NCI-H2081 (cell line): ENCODE measurements at regions not wholly inside any gene's neighbourhood (a gene's known extent, or its start where the extent isn't known, plus 50 kb on each side); places are given as distances from the start of the nearest gene placed in this dataset.

Experiments used
- DNase-seq, 2 experiments: peaks; one replicate each; lab custom pipeline; 2025; lab: John Stamatoyannopoulos, UW

DNA sequence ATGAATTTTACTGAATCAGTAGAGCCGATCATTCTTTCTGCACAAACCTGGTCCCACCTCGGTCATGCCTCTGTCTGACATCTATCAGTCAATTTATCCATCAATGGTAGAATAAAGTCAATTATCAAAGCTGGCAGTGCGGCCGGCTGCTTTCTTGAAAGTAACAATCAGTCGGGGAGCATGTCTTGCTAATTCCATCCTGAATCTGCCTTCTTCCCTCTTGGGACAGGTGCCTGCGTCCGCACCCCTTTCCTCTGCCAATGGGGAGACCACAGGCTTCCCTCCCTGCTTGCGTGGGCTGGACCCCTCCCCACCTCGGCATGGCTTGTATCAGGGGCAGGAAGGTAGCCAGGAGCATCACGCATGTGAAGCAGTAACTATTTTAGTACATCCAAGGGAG is 962.9 kb downstream of the BRD1 start:
- DNase-seq, result no peak

- no peak for DNase-seq
Observed at GRCh38 chr22:48863965-48864528, 963.6 kb downstream of the BRD1 start.

DNA sequence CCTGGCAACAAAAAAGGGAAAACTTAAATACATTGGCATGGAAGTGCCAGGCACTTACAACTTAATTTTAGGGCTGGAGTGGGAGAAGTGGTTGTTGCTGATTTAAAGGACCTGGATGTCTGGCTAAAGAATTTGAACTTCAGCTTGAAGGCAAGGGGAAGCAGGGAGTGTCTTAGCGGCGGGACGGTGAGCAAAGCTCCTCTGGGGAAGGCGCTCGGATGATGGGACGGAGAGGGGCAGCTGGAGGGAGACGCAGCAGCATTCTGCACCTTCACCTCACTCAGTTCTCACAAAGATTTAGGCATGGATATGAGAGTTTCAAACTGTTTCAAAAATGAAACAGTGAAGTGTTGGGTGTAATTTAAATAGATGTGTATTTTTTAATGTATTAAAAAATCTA is 967.1 kb downstream of the BRD1 start:
- no peak for DNase-seq

GRCh38 chr22:48858856-48859255 is 968.8 kb downstream of the BRD1 start:
- DNase-seq, result no peak

GRCh38 chr22:48858121-48858520 is 969.6 kb downstream of the BRD1 start:
- DNase-seq, result no peak

GRCh38 chr22:48857202-48857805 is 970.4 kb downstream of the BRD1 start:
- DNase-seq, result no peak

DNA sequence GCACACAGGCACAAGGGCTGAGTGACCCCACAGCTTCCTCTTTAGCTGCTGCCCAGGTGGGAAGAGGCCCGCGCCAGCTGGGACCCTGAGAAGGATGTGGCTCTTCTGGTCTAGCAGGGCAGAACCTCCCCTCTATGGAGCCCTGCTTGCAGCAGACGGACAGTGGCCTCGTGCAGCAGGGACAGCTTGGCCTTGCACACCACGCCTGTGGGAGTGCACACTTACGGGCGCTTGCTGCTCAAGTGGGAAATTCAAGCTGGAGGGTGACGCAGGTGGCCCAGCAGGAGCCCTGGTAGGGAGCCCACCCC is 971.4 kb downstream of the BRD1 start:
- no peak for DNase-seq

DNA sequence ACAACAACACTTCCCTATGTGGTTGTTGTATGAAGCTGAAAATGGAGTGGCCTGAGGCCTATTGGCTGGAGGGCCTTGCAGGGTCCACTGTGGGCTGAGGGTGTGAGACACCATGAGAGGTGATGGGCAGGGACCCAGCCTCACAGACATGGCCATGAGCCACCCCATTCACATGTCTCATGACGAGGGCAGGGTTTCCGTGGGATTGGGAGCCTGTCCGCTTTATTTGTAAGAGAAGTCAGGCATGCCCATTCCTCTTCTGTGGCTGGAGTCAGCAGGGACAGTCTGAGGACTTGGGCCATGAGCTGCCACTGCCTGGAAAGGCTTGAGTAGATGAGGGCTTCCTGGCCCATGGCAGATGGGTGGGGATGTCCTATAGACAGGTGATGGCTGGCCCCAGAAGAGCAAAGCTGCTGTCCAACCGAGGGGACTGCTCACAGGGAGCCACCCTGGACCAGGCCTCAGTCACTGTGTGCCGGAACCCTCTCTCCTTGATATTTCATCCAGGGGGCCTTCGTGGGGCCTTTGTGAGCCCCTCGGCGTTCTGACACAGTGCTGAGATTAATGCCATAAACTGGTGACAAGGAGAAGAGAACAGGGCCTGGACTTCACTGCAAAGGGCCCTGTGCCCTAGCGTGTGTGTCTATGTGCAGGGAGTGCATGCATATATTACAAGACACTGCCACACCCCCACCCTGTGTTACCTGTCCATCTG is 971.9 kb downstream of the BRD1 start:
- DNase-seq, result no peak

DNA sequence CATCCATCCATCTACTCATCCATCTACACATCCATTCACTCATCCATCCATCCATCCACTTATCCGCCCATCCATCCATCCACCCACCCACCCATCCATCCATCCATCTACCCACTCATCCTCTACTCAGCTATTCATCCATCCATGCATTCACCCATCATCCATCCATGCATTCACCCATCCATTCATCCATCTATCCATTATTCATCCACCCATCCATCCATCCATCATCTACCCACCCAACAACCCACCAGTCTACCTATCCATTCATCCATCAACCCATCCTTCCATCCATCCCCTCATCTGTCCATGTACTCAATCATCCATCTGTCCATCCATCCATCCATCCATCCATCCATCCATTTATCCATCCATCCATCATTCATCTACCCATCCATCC is 972.7 kb downstream of the BRD1 start:
- no peak for DNase-seq

DNA sequence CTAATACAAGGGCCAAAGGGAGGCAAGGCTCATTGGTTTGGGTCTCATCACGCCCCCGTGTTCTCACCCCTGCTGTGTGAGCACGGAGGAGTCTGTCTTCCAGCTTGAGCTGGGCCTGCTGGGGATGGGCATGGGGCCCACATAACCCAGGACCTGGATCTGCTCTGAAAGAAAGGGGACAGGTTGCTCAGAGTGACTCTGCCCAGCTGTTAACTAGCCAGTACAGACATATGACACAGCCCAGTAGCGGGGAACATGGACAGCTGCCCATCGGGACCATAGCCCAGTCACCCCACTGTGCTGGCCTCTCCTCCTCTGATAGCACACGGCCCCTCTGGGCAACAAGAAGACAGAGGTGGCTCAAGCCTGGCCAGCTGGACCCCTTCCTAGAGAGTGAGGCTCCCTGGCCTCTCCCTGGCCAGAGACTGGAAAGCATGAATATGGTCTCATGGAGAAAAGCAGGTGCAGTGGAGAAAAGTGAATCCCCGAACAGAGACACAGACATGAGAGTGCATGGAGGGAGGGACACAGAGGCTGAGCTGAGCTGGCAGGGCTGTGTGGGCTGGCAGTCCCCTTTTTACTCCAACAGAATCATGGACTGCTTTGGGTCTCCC is 973.9 kb downstream of the BRD1 start:
- no peak for DNase-seq

DNA sequence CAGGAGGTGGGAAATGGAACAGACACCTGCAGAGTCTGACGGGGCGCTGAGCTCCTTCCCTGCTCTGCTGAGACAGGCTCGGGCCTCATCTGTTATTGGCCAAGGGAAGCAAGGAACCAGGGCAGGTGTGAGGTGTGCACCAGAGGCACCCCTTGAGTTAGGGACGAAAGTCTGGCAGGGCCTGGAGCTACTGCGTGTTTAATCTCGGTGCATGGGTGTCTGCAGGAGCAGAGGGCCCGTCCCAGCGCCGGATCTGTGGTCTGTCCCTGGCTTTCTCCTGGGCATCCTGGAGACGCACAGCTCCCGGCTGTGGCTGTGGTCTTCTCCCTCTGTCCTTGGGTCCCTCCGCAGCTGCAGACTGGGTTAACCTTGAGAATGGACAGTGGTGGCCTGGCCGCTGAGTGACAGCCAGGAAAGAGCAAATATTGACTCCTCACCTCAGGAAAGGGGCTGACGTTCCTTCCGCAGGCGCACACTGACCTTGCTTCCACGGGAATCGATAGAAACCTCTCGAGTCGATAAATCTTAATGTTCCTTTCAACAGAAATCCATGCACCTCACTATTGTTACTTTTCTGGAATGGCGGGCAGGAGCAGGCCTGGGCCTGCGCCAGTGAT is 975.6 kb downstream of the BRD1 start:
- no peak for DNase-seq

DNA sequence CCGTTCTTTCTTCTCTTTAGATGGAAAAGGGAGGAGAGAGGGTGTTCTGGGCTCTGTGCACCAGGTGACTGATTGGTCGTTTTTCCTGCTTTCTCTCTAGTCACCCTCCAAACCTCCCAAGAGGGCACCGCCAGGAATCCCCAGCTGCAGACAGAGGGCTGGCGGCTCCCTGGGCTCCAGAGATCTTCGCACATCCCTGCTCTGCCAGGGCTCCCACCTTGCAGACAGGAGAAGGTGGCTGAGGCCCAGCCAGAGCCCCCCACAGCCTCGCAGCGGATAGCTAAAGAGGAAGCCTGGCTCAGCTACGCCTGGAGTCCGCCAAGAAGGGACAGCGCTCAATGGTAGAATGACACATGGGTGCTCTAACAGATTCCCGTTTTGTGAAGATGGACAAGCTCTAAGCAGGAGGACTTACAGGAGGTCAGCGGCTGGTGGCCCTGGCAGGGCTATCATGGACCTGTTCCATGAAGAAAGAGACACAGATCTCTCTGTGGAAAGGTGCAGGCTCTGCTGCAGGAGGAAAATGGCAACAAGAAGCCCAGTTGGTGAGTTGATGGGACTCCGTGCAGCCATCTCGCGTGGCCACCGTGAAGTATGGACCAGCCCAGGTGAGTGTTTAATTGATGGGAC is 976.9 kb downstream of the BRD1 start:
- DNase-seq, result no peak

GRCh38 chr22:48849963-48850657 is 977.6 kb downstream of the BRD1 start:
- peak; percentile 3 to 23 for DNase-seq

DNA sequence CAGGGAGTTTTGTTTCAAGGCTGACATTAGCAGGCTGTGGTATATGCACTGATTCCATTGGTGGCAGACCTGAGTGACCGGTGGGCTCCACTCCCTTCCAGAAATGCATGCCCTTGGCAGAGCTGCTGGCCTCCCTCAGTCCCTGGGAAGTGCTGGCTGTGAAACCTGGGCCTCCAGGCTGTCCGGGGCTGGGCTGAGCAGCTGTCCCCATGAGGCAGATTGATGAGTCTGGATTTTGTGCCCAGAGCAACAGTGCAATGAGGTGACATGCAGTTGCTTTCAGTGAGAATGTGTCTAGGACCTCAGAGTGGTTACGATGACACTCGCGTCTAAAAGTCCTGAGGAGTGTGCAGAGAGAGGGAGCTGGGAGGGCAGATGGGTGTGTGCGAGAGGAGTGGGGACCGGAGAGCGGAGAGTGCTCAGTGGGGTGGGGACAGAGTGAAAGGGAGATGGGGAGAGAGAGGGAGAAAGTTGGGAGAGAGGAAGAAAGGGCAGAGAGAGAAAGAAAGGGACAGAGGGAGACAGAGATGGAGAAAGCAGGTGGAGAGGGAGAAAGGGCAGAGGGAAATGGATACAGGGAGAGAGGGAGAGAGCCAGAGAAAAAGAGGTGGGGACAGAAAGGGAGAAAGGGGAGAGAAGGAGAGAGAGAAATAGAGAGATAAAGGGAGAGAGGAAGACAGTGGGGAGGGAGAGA is 978.3 kb downstream of the BRD1 start:
- no peak for DNase-seq

DNA sequence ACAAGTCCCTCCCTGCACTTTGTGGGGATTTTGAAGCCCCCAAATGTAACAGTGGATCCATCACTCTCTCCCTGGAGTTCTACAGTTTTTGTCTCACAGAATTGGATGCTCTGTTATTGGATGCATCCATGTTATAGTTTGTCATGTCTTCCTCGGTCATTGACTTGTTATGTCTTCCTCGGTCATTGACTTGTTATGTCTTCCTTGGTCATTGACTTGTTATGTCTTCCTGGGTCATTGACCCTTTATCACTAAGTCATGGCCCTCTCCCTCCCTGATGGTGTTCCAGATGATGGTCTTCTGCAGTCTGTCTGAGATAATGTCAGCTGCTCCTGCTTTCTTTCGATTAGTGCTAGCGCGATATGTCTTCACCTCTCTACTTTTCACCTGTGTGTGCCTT is 981.5 kb downstream of the BRD1 start:
- no peak for DNase-seq

GRCh38 chr22:48845356-48845936 is 982.2 kb downstream of the BRD1 start:
- peak; percentile 34 to 83 for DNase-seq

DNA sequence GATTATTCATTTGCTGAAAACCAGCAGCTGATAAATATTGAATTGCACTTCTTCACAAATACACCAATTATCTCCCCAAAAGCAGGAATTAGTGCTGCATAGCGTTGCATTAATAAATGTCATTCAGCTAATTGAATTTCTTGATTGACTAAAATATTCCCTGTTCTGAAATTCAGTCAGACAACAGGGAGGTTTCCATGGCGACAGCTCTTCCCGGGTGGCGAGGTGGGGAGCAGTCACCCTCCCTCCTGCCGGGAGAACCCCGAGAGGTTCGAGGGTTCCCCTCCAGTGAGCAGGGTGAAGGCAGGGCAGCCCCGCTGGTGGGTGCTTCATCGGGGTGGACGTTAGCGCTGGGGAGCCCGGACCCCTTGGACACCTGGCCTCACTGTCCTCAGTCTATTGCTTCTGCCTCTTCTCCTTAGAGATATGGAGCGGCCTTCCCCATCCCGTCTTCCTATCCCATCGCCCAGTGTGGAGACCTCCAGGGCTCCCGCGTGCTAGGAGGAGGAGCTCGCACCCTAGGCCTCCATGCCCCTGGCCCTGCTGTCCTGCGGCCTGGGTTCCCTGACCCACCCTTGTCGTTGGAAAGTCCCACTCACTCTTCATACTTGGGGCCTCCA is 983.5 kb downstream of the BRD1 start:
- DNase-seq, result no peak

- DNase-seq, result no peak
Observed at GRCh38 chr22:48843640-48844039, 984.0 kb downstream of the BRD1 start.

GRCh38 chr22:48842976-48843375 is 984.7 kb downstream of the BRD1 start:
- DNase-seq, result no peak

DNA sequence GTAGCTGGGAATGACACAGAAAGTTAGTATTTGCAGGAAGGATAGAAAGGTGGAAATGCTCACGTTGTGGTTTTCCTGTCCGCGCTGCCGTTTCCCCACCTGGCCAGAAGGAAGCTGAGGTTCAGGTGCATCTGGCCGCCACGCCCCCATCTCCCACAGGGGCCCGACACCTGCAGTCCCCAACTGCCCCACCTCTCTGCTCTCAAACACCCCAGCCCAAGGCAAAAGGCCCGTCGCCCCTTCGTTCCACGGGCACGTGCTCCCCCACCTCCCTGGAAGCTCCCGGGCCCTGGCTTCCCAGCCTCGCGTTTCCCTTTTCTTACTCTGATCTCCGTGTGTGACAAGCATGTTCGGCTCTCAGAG is 985.1 kb downstream of the BRD1 start:
- no peak for DNase-seq
